Germinal center (tissue), 1 donor: ENCODE measurements at regions not wholly inside any gene's neighbourhood (a gene's known extent, or its start where the extent isn't known, plus 50 kb on each side); places are given as distances from the start of the nearest gene placed in this dataset.
"Not testable (repeated sequence)": the region's sequence is repeated elsewhere in the genome, so short reads cannot be mapped to it uniquely, and the experiment has no call there.

Experiments
- DNase-seq: peaks from one replicate; pipeline ENCODE4 v3.0.0; 2012; ENCODE audit warnings: mixed read lengths, low spot score

DNA sequence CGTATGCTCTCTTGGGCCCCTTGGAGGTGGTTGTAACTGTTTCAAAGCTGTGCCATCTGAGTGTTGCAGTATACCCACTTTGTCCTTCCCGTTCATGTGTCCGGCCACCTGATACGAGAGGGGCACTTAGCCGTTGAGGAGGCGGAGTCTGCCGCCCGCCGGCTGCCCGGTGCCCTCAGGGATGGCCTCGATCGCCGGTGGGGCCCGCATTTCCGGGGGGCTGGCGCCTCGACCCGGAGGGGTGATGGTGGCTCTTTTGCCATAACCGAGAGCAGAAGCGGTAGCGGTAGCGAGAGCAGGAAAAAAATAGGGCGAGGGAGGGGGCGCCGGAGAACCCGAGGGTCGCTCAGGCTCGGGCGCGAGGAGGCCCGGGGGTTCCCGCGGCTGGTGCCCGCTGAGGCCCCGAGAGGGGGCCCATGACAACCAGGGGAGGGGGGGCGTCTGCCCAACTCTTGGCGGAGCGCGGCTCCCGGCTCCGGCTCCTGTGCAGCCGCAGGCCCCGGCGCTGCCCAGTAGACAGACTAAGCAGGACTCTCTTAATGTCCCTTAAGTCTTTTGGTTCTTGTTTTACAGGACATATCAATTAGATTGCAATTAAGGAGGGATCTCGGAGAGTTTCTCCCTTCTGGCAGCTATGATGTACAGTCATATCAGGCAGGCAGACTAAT, 342.7 kb upstream of the SGCG start:
- no peak for DNase-seq

DNA sequence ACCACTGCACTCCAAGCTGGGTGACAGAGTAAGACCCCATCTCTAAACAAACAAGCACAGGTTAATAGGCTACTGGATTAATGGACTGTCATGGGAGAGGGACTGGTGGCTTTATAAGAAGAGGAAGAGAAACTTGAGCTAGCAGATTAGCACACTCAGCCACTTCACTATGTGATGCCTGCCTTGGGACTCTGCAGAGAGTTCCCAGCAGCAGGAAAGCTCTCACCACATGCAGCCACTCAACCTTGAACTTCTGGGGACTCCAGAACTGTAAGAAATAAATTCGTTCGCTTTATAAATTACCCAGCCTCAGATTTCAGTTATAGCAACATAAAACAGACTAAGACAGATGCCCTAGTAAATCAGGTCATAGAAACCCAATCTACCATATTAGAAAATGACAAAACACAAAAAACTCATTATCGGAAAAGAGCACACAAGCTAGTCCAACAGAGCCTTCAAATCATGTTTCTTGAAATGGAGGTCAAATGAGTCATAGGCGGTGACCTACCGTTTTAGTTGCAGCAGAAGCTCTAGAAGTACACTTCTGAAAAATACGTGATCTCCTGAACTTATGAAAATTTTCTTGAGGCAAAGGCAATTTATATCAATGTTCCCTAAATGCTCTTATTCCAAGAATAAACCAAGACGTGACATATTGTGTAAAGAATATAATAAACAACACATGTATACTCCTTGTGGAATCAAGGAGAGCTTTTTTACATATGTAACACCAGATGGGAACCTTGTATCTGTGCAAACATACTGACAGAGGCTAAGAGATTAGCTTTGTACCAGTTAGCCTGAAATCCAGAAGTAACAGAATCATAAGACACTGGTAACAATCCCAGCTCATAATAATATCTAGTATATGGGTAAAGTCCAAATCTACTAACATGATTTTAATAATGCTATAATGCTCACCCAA, 340.9 kb upstream of the SGCG start:
- no peak for DNase-seq

DNA sequence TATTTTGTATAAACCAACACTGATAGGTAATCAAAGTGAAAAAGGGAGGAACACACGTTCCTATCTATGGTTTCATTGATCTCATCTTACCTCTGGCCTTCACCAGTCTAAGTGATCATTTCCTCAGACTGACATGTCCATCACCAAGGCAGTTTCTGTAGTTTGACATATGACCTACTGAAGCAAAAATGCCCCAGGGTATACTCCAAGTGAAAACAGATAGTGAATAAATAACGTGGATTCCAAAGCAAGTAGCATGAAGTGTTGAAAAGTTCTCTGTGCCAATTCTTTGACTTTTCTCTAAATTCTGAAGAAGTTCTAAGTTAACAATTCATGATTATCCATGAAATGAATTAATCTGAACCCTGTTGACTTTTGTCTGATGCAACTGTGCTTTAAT, 334.2 kb upstream of the SGCG start:
- DNase-seq: no peak

DNA sequence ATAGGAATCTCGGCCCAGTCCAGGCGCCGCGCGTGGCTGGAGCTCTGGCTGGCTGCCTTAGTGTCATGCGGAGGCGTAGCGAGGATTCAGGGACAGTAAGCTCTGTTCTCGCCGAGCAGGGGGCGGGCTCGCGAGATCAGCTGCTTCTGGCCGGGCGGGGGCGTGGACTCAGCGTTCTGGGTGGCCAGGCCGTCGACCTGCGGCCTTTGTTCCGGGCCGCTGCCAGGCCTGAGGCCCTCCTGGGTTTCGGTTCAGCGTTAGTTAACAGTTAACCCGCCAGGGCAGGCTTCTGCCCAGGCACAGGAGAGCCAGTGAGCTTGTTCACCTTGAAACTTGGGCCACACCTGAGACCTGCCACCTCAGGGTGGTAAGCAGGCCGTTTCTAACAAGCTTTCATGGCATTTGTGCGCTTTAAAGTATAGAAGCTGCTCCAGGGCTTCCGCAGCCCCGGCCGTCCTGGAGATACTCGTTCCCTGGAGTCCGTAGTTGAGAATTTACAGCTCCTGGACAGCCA, 332.2 kb upstream of the SGCG start:
- DNase-seq: no peak

DNA sequence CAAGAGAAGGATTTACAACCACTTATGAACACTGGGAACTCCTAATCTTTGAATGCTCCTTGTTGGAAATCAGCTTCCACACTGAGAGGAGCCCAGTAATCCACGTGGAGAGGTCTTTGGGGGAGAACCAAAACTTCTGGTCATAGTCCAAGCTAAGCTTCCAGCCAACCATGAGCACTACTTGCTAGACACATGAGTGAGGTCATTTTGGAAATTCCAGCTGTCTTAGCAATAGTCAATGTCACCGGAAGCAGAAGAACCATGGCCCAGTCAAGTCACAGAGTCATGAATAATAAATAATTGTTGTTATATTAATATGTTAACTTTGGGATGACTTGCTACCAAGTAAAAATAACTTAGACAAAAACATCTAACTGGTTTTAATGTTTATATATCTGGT, 324.9 kb upstream of the SGCG start:
- no peak for DNase-seq

DNA sequence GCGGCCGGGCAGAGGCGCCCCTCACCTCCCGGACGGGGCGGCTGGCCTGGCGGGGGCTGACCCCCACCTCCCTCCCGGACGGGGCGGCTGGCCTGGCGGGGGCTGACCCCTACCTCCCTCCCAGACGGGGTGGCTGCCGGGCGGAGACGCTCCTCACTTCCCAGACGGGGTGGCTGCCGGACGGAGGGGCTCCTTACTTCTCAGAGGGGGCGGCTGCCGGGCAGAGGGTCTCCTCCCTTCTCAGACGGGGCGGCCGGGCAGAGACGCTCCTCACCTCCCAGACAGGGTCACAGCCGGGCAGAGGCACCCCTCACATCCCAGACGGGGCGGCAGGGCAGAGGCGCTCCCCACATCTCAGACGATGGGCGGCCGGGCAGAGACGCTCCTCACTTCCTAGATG, 321.8 kb upstream of the SGCG start:
- not testable (repeated sequence) for DNase-seq

DNA sequence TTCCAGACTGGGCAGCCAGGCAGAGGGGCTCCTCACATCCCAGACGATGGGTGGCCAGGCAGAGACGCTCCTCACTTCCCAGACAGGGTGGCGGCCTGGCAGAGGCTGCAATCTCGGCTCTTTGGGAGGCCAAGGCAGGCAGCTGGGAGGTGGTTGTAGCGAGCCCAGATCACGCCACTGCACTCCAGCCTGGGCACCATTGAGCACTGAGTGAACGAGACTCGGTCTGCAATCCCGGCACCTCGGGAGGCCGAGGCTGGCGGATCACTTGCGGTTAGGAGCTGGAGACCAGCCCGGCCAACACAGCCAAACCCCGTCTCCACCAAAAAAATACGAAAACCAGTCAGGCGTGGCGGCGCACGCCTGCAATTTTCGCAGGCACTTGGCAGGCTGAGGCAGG, 321.4 kb upstream of the SGCG start:
- DNase-seq: not testable (repeated sequence)

DNA sequence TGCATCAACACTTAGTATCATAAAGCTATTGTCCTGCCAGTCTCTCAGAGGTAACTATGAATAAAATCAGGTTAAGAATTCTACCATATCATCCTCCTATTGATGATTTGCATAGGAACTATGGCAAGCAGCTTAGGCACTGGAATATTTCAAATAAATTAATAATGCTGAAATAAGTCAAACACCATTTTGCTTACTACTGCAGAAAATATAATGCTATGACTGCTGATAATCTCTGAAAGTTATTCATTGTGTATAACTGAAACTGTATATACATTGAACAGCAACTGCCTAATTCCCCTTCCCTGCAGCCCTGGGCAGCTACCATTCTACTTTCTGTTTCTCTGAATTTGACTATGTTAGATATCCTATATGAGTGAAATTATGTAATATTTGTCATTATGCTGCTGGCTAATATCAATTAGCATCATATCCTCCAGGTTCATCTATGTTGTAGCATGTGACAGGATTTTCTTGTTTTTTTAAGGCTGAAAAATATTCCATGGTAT, 318.8 kb upstream of the SGCG start:
- DNase-seq: no peak

DNA sequence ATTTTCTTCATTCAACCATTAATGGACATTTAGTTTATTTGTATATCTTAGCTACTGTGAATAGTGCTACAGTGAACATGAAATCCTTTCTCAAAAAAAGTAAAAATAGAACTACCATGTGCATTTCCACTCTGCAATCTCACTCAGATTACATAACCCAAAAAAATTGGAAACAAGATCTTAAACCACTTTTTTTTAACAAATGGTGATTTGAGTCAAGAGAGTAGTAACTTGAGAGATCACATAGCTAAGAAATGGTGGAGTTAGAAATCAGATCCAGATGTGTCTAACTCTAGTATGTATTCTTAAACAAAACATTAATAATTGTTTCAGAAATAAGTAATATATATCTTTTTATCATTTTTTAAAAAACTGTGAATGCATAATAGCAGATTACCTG, 318.3 kb upstream of the SGCG start:
- no peak for DNase-seq

DNA sequence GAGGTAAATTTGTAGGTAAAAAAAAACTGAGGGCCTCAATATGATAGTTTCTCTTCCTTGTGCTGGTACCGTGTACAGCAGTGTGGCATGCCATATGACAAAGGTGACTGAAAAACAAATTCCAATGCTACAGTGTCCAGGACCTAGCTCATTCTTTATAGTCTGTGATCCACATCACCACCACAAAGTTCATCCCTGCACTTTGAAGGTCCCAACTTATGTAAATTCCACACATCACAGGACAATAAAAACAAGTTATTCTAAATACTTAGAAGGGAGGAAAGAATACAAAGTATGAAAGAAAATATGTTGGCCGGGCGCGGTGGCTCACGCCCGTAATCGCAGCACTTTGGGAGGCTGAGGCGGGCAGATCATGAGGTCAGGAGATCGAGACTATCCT, 314.6 kb upstream of the SGCG start:
- no peak for DNase-seq

DNA sequence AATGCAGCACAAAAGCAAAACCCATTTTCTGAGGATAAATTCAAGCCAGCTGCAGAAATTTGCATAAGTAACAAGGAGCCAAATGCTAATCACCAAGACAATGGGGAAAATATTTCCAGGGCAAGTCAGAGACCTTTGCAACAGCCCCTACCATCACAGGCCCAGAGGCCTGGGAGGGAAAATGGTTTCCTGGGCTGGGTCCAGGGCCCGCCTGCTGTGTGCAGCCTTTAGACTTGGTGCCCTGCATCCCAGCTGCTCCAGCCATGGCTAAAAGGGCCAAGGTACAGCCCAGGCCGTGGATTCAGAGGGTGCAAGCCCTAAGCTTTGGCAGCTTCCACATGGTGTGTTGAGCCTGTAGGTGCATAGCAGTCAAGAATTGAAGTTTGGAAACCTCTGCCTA, 309.5 kb upstream of the SGCG start:
- no peak for DNase-seq

DNA sequence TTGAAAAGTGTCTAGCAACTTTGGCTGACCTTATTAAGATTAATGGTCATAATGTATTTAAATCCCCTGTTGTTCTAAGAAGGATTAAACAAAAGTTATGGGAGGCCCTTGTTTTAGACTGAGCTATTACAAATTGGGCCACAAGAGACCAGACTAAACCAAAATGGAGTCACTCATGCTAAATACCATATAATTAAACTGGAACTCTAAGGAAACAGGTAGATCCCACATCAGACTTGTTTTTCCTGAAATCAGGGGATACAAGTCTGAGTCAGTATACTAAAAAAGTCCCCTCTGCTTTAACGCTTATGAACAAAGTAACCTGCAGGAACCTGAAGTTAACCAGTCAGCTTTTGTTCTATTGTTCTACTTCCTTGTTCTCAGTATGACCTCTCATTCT, 305.9 kb upstream of the SGCG start:
- DNase-seq: no peak

DNA sequence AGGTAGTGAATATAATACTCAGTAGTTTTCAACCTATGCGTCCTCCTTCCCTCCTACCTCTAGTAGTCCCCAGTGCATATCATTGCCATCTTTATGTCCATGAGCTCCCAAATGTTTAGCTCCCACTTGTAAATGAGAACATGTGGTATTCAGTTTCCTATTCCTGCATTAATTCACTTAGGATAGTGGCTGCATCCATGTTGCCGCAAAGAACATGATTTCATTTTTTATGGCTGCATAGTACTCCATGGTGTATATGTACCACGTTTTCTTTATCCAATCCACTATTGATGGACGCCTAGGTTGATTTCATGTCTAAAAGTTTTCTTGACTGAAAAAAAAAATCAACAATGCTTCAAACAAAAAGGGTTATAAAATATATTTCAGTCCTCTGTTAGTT, 303.4 kb upstream of the SGCG start:
- DNase-seq: no peak

DNA sequence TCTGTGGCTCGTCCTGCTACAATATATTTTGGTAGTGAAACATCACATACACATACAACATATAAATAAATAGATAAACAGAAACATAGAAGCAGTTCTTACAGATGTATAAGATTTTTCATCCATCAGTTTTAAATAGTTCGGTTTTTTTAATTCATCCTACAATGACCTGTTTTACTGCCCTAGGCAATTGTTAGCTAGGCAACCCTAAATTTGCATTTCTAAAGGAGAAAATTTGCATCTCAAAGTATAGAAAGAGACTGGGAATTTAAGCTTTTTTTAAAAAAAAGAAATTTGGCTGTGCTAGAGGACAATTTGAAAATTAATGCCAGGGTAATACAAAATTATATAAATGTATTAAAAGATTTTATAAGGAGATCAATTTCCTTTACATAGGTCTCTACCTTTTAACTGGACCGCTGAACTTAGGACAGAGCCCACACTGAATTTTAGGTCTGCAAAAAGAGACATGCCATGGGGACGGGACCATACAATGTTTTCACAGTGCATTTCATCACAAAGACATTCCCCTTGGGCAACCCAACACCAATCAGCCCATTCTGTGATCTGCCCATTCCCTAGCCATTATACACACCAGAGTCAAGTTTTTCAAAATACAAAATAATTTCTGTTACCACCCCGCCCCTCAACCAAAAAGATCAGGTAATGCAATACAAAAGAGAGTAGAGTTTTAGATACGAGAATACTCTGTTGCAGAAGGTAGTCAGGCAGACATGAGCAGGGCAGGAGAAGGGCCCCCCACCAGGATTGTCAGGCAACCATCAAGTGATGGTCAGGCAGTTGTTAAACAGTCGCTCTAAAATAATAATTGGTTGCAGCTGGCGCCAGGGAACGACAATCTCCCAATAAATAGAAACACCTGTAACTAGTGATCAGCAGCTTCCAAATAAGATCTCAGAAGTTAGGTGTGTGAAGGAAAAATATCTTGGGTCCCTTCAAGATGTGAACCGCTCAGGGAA, 299.7 kb upstream of the SGCG start:
- DNase-seq: no peak

DNA sequence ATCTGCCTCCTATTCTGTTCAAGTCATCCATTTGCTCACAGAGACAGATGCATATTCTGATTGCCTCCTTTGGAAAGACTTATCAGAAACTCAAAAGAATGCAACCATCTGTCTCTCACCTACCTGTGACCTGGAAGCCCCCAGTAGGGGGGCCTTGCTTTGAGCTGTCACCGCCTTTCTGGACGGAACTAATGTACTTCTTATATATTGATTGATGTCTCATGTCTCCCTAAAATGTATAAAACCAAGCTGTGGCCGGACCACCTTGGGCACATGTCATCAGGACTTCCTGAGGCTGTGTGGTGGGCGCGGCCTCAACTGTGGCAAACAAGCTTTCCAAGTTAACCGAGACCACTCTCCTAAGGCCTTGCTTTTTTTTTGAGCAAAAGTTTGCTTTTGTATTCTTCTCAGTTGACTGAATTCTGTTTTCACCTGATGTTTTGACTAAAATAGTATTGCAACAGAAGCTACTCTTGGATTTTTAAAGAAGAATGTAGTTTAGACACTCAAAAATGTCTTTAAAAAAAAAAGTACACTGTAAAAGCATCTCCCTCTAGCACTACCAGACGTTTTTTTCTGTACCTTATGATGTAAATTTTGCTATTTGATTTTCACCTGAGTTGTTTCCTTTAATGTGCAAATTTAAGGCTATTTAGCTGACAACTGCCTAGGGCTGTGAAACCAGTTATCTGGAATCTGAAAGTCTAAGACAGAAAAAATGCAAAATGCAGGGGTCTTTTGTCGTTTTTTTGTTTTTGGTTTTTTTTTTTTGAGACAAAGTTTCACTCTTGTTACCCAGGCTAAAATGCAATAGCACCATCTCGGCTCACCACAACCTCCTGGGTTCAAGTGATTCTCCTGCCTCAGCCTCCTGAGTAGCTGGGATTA, 298.8 kb upstream of the SGCG start:
- not testable (repeated sequence) for DNase-seq

DNA sequence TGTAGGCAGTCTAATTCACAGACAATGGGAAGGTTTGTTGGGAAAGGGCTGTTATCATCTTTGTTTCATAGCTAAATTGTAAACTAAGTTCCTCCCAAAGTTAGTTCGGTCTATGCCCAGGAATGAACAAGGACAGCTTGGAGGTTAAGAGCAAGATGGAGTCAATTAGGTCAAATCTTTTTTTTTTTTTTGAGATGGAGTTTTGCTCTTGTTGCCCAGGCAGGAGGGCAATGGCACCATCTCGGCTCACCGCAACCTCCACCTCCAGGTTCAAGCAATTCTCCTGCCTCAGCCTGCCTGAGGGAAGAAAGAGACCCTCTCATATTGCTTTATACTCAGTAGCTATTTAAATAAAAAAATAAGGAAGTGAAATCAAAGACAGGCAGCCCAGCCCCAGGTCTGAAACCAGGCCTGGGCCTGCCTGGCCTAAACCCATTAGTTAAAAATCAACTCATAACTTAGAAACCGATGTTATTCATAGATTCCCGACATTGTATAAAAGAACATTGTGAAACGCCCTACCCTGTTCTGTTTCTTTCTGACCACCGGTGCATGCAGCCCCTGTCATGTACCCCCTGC, 297.4 kb upstream of the SGCG start:
- DNase-seq: no peak

DNA sequence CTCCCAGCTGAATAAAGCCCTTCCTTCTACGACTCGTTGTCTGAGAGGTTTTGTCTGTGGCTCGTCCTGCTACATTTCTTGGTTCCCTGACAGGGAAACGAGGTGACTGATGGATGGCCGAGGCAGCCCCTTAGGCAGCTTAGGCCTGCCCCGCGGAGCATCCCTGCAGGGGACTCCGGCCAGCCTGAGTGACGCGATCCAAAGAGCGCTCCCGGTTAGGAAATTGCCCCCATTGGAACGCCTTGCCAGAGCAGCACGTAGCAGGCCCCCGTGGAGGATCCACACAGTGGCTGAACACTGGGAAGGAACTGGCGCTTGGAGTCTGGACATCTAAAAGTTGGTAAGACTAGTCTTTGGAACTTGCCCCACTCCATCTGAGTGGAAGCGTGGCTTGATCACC, 296.8 kb upstream of the SGCG start:
- DNase-seq: no peak

DNA sequence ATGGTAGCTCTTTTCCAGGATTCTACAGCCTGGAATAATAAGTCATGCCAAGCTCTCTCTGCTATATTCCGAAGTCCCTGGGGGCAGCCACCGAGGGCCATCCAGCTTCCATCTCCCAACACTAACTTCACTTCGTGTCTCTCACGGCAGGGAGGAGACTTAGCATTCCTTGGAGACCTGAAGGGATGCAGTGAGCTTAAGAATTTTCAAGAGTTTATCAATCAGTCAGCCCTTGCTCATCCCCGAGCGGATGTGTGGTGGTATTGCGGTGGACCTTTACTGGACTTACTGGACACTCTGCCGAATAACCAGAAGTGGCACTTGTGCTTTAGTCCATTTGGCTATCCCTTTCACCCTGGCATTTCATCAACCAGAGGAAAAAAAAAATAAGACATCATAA, 294.7 kb upstream of the SGCG start:
- not testable (repeated sequence) for DNase-seq

DNA sequence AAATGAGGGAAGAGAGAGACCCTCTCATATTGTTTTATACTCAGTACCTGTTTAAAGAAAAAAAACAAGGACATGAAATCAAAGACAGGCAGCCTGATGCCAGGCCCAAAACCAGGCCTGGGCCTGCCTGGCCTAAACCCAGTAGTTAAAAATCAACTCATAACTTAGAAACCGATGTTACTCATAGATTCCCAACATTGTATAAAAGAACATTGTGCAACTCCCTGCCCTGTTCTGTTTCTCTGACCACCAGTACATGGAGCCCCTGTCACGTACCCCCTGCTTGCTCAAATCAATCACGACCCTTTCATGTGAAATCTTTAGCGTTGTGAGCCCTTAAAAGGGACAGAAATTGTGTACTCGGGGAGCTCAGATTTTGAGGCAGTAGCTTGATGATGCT, 291.4 kb upstream of the SGCG start:
- DNase-seq: not testable (repeated sequence)

DNA sequence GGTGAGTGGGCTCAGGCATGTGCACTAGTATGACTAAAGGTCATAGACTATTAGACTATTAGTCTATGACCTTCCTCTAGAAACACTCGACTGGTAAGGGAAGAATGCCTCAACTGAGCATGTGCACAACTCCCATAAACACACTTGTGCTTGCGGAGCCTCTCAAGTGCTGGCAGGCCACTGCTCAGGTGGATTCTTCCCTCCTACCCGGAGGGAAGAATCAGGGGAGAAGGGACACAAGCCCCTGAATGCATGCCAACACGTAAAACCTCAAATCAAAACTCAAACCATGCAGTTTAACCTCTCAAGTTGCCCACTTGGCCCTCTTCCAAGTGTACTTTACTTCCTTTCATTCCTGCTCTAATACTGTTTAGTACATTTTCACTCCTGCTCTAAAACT, 287.6 kb upstream of the SGCG start:
- DNase-seq: no peak

DNA sequence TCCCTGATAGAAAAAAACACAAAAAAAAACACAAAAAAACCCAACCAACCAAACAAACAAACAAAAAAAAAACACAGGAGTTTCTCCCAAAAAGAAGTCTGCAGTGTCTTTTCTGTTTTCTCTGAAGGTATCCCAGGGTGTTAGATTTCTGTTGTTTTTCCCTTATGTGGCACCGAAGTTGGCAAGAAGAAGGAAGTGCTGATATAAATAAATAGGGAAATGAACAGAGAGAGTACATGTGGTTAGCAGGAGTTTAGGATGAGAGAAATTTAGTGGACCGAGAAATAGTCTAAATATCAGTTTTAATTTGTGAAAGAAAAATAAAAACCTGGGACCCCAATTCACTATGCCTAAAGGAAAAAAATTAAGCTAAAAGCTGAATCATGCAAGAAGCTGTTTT, 287.0 kb upstream of the SGCG start:
- DNase-seq: no peak
